ENCODE measurements at regions not wholly inside any gene's neighbourhood (a gene's known extent, or its start where the extent isn't known, plus 50 kb on each side); places are given as distances from the start of the nearest gene placed in this dataset.
A peak's percentile ranks its signal among the peaks of the same experiment; 100 is the strongest.
"Not testable (repeated sequence)": the region's sequence is repeated elsewhere in the genome, so short reads cannot be mapped to it uniquely, and the experiment has no call there.

GRCh38 chr13:105679838-105680237, 855.6 kb downstream of the EFNB2 start:
- Mint-ChIP-seq H3K27me3 (ENCODE audit: low read depth) (no peaks in the 10 kb centered on the region), H3K27ac (ENCODE audit: unreplicated experiment) (no peak overlapping the region), H3K9me3 (ENCODE audit: low read depth) (no peaks in the 10 kb centered on the region), H3K36me3 (ENCODE audit: low read depth) (no peaks in the 10 kb centered on the region), H3K4me1 (ENCODE audit: low read depth) (no peaks in the 10 kb centered on the region), H3K4me3 (ENCODE audit: unreplicated experiment) (no peak overlapping the region)
- no peak for TF ChIP-seq CTCF (IDR thresholded peaks at IDR 0.05)
- DNase-seq (ENCODE audit: low spot score), result no peak

- DNase-seq (ENCODE audit: low spot score), result no peak
- Mint-ChIP-seq H3K27me3 (ENCODE audit: low read depth) (no peaks in the 10 kb centered on the region), H3K9me3 (ENCODE audit: low read depth) (no peaks in the 10 kb centered on the region), H3K4me1 (ENCODE audit: low read depth) (no peaks in the 10 kb centered on the region), H3K36me3 (ENCODE audit: low read depth) (no peaks in the 10 kb centered on the region), H3K4me3 (ENCODE audit: unreplicated experiment) (no peak overlapping the region), H3K27ac (ENCODE audit: unreplicated experiment) (no peak overlapping the region)
- TF ChIP-seq CTCF (IDR thresholded peaks at IDR 0.05), result no peak
Measured at GRCh38 chr13:105678072-105678471, 857.4 kb downstream of the EFNB2 start.

GRCh38 chr13:105672881-105673280, 862.6 kb downstream of the EFNB2 start:
- H3K9me3 Mint-ChIP-seq (ENCODE audit: low read depth), result no peaks in the 10 kb centered on the region
- H3K4me3 Mint-ChIP-seq (ENCODE audit: unreplicated experiment), result no peak overlapping the region
- H3K27ac Mint-ChIP-seq (ENCODE audit: unreplicated experiment), result no peak overlapping the region
- DNase-seq (ENCODE audit: low spot score), result no peak
- no peaks in the 10 kb centered on the region for H3K36me3 Mint-ChIP-seq (ENCODE audit: low read depth)
- H3K27me3 Mint-ChIP-seq (ENCODE audit: low read depth), result no peaks in the 10 kb centered on the region
- peaks cover 5% of the 10 kb centered on the region for H3K4me1 Mint-ChIP-seq (ENCODE audit: low read depth)
- TF ChIP-seq CTCF (IDR thresholded peaks at IDR 0.05), result no peak

GRCh38 chr13:105671131-105671530, 864.3 kb downstream of the EFNB2 start:
- not testable (repeated sequence) for H3K9me3 Mint-ChIP-seq (ENCODE audit: low read depth); H3K4me3 Mint-ChIP-seq (ENCODE audit: unreplicated experiment); H3K4me1 Mint-ChIP-seq (ENCODE audit: low read depth)

GRCh38 chr13:105670179-105670990, 865.1 kb downstream of the EFNB2 start:
- H3K4me1 Mint-ChIP-seq (ENCODE audit: low read depth), result peaks cover 7% of the 10 kb centered on the region
- peaks cover 2% of the 10 kb centered on the region for H3K9me3 Mint-ChIP-seq (ENCODE audit: low read depth)
- H3K36me3 Mint-ChIP-seq (ENCODE audit: low read depth), result no peaks in the 10 kb centered on the region
- no peak for TF ChIP-seq CTCF (IDR thresholded peaks at IDR 0.05)
- no peak for DNase-seq (ENCODE audit: low spot score)
- no peak overlapping the region for H3K4me3 Mint-ChIP-seq (ENCODE audit: unreplicated experiment)
- H3K27me3 Mint-ChIP-seq (ENCODE audit: low read depth), result no peaks in the 10 kb centered on the region
- peak overlapping the region; percentile 22 for H3K27ac Mint-ChIP-seq (ENCODE audit: unreplicated experiment)

More at GRCh38 chr13:105671131-105671530, 864.3 kb downstream of the EFNB2 start:
- DNase-seq (ENCODE audit: low spot score); H3K27me3 Mint-ChIP-seq (ENCODE audit: low read depth); H3K27ac Mint-ChIP-seq (ENCODE audit: unreplicated experiment); H3K36me3 Mint-ChIP-seq (ENCODE audit: low read depth): not testable (repeated sequence)

- TF ChIP-seq CTCF (IDR thresholded peaks at IDR 0.05), result no peak
- Mint-ChIP-seq H3K4me1 (ENCODE audit: low read depth) (peaks cover 15% of the 10 kb centered on the region), H3K27ac (ENCODE audit: unreplicated experiment) (peak overlapping the region; percentile 1), H3K27me3 (ENCODE audit: low read depth) (no peaks in the 10 kb centered on the region), H3K9me3 (ENCODE audit: low read depth) (peaks cover 5% of the 10 kb centered on the region), H3K4me3 (ENCODE audit: unreplicated experiment) (no peak overlapping the region), H3K36me3 (ENCODE audit: low read depth) (no peaks in the 10 kb centered on the region)
- no peak for DNase-seq (ENCODE audit: low spot score)
Measured at GRCh38 chr13:105665284-105665683, 870.2 kb downstream of the EFNB2 start.

All from chondrocyte (in vitro differentiated cells).